ENCODE measurements at regions not wholly inside any gene's neighbourhood (a gene's known extent, or its start where the extent isn't known, plus 50 kb on each side); places are given as distances from the start of the nearest gene placed in this dataset.

- ChIA-PET CTCF (no interaction called here), POLR2A (no interaction called here)
- Histone ChIP-seq H3K36me3 (ENCODE audit: control insufficient read depth in 2 of 3, insufficient read depth in 3 of 3, low read length in 3 of 3) (no peaks in the 10 kb centered on the region), H3K9me3 (ENCODE audit: control insufficient read depth in 2 of 3, low read length in 3 of 3) (peaks cover 0 to 9% (median 0%) of the 10 kb centered on the region in 3 experiments), H3K27me3 (ENCODE audit: control insufficient read depth in 2 of 2, insufficient read depth in 2 of 2, low read length in 2 of 2) (no peaks in the 10 kb centered on the region), H3K27ac (ENCODE audit: low read depth, low read length) (no peak overlapping the region), H3K4me3 (ENCODE audit: low read length) (no peak overlapping the region), H3K4me1 (ENCODE audit: control insufficient read depth in 2 of 2, insufficient read depth in 2 of 2, low read length in 2 of 2) (no peaks in the 10 kb centered on the region)
- Mint-ChIP-seq H3K4me1 (no peaks in the 10 kb centered on the region), H3K36me3 (peaks cover 0 to 5% (median 1%) of the 10 kb centered on the region in 5 donors), H3K27ac (no peak overlapping the region), H3K27me3 (peaks cover 3 to 36% (median 32%) of the 10 kb centered on the region in 5 donors), H3K9me3 (peaks cover 0 to 19% (median 8%) of the 10 kb centered on the region in 11 donors), H3K4me3 (no peak overlapping the region)
- no peak for ATAC-seq
- intact Hi-C loops (cut with micrococcal nuclease) = no loop called here
- DNase-seq = no peak
Observed at GRCh38 chr5:172506921-172507320, 52.6 kb upstream of the SH3PXD2B start.

- CTCF ChIA-PET = no interaction called here
- Mint-ChIP-seq H3K27ac (no peak overlapping the region), H3K4me1 (no peaks in the 10 kb centered on the region), H3K27me3 (peaks cover 3 to 32% (median 30%) of the 10 kb centered on the region in 5 donors), H3K9me3 (peaks cover 0 to 12% (median 5%) of the 10 kb centered on the region in 11 donors), H3K4me3 (no peak overlapping the region), H3K36me3 (peaks cover 0 to 5% (median 0%) of the 10 kb centered on the region in 5 donors)
- DNase-seq (peak in 1 of 9 donors; percentile 6), ATAC-seq (no peak)
- H3K4me1 ChIP-seq (ENCODE audit: control insufficient read depth in 2 of 2, insufficient read depth in 2 of 2, low read length in 2 of 2) = no peaks in the 10 kb centered on the region
- intact Hi-C loops (cut with micrococcal nuclease) = no loop called here
- no peaks in the 10 kb centered on the region for H3K36me3 ChIP-seq (ENCODE audit: control insufficient read depth in 2 of 3, insufficient read depth in 3 of 3, low read length in 3 of 3)
- H3K9me3 ChIP-seq (ENCODE audit: control insufficient read depth in 2 of 3, low read length in 3 of 3) = peaks cover 0 to 3% (median 0%) of the 10 kb centered on the region in 3 experiments
- POLR2A ChIA-PET = no interaction called here
- H3K4me3 ChIP-seq (ENCODE audit: low read length) = no peak overlapping the region
- H3K27ac ChIP-seq (ENCODE audit: low read depth, low read length) = no peak overlapping the region
- H3K27me3 ChIP-seq (ENCODE audit: control insufficient read depth in 2 of 2, insufficient read depth in 2 of 2, low read length in 2 of 2) = no peaks in the 10 kb centered on the region
Observed at GRCh38 chr5:172506251-172506650, 51.9 kb upstream of the SH3PXD2B start.

GRCh38 chr5:172505845-172506244, 51.5 kb upstream of the SH3PXD2B start:
- Mint-ChIP-seq H3K27ac (no peak overlapping the region), H3K36me3 (peaks cover 0 to 5% (median 0%) of the 10 kb centered on the region in 5 donors), H3K4me1 (no peaks in the 10 kb centered on the region), H3K4me3 (no peak overlapping the region), H3K9me3 (peaks cover 0 to 8% (median 4%) of the 10 kb centered on the region in 11 donors), H3K27me3 (peaks cover 3 to 32% (median 30%) of the 10 kb centered on the region in 5 donors)
- no peak overlapping the region for H3K4me3 ChIP-seq (ENCODE audit: low read length)
- H3K27ac ChIP-seq (ENCODE audit: low read depth, low read length) = no peak overlapping the region
- CTCF ChIA-PET = no interaction called here
- H3K27me3 ChIP-seq (ENCODE audit: control insufficient read depth in 2 of 2, insufficient read depth in 2 of 2, low read length in 2 of 2) = no peaks in the 10 kb centered on the region
- no peaks in the 10 kb centered on the region for H3K36me3 ChIP-seq (ENCODE audit: control insufficient read depth in 2 of 3, insufficient read depth in 3 of 3, low read length in 3 of 3)
- ATAC-seq = no peak
- POLR2A ChIA-PET = no interaction called here
- no peaks in the 10 kb centered on the region for H3K4me1 ChIP-seq (ENCODE audit: control insufficient read depth in 2 of 2, insufficient read depth in 2 of 2, low read length in 2 of 2)
- intact Hi-C loops (cut with micrococcal nuclease) = no loop called here
- DNase-seq = no peak
- no peaks in the 10 kb centered on the region for H3K9me3 ChIP-seq (ENCODE audit: control insufficient read depth in 2 of 3, low read length in 3 of 3)

GRCh38 chr5:172505403-172505759, 51.1 kb upstream of the SH3PXD2B start:
- CTCF ChIA-PET = no interaction called here
- H3K27ac Mint-ChIP-seq = no peak overlapping the region

GRCh38 chr5:172504701-172505402, 50.5 kb upstream of the SH3PXD2B start:
- DNase-seq = peak in 1 of 9 donors; percentile 11
- no peak overlapping the region for H3K4me3 Mint-ChIP-seq
- Histone ChIP-seq H3K36me3 (ENCODE audit: control insufficient read depth in 2 of 3, insufficient read depth in 3 of 3, low read length in 3 of 3) (no peaks in the 10 kb centered on the region), H3K9me3 (ENCODE audit: control insufficient read depth in 2 of 3, low read length in 3 of 3) (no peaks in the 10 kb centered on the region), H3K27me3 (ENCODE audit: control insufficient read depth in 2 of 2, insufficient read depth in 2 of 2, low read length in 2 of 2) (no peaks in the 10 kb centered on the region), H3K4me3 (ENCODE audit: low read length) (no peak overlapping the region), H3K27ac (ENCODE audit: low read depth, low read length) (no peak overlapping the region), H3K4me1 (ENCODE audit: control insufficient read depth in 2 of 2, insufficient read depth in 2 of 2, low read length in 2 of 2) (no peaks in the 10 kb centered on the region)
- peaks cover 0 to 1% (median 0%) of the 10 kb centered on the region in 5 donors for H3K36me3 Mint-ChIP-seq
- H3K9me3 Mint-ChIP-seq = peaks cover 0 to 3% (median 0%) of the 10 kb centered on the region in 11 donors
- H3K27ac Mint-ChIP-seq = no peak overlapping the region
- ChIA-PET CTCF (interaction anchor here (0.7 kb wide), 1 partner anchor 9 kb away, joined by 4 read pairs; no protein-coding TSS in a partner anchor), POLR2A (no interaction called here)
- intact Hi-C loops (cut with micrococcal nuclease) = no loop called here
- ATAC-seq = no peak
- H3K4me1 Mint-ChIP-seq = no peaks in the 10 kb centered on the region
- H3K27me3 Mint-ChIP-seq = peaks cover 3 to 32% (median 24%) of the 10 kb centered on the region in 5 donors

More at GRCh38 chr5:172505403-172505759, 51.1 kb upstream of the SH3PXD2B start:
- Histone ChIP-seq H3K27ac (ENCODE audit: low read depth, low read length) (no peak overlapping the region), H3K36me3 (ENCODE audit: control insufficient read depth in 2 of 3, insufficient read depth in 3 of 3, low read length in 3 of 3) (no peaks in the 10 kb centered on the region), H3K4me1 (ENCODE audit: control insufficient read depth in 2 of 2, insufficient read depth in 2 of 2, low read length in 2 of 2) (no peaks in the 10 kb centered on the region), H3K27me3 (ENCODE audit: control insufficient read depth in 2 of 2, insufficient read depth in 2 of 2, low read length in 2 of 2) (no peaks in the 10 kb centered on the region), H3K4me3 (ENCODE audit: low read length) (no peak overlapping the region), H3K9me3 (ENCODE audit: control insufficient read depth in 2 of 3, low read length in 3 of 3) (no peaks in the 10 kb centered on the region)
- peak in 1 of 9 donors; percentile 9 for DNase-seq
- Mint-ChIP-seq H3K4me3 (no peak overlapping the region), H3K36me3 (peaks cover 0 to 1% (median 0%) of the 10 kb centered on the region in 5 donors), H3K9me3 (peaks cover 0 to 4% (median 0%) of the 10 kb centered on the region in 11 donors), H3K27me3 (peaks cover 3 to 32% (median 28%) of the 10 kb centered on the region in 5 donors), H3K4me1 (no peaks in the 10 kb centered on the region)
- ATAC-seq = no peak
- intact Hi-C loops (cut with micrococcal nuclease) = no loop called here
- POLR2A ChIA-PET = no interaction called here

- ChIA-PET CTCF (interaction anchor here (0.7 kb wide), 1 partner anchor 8 kb away, joined by 4 read pairs; no protein-coding TSS in a partner anchor), POLR2A (no interaction called here)
- Mint-ChIP-seq H3K27ac (no peak overlapping the region), H3K36me3 (peaks cover 0 to 1% (median 0%) of the 10 kb centered on the region in 5 donors), H3K9me3 (peaks cover 0 to 3% (median 0%) of the 10 kb centered on the region in 11 donors), H3K4me3 (no peak overlapping the region), H3K27me3 (peaks cover 3 to 32% (median 24%) of the 10 kb centered on the region in 5 donors), H3K4me1 (no peaks in the 10 kb centered on the region)
- DNase-seq (peak in 1 of 9 donors; percentile 8), ATAC-seq (no peak)
- H3K4me1 ChIP-seq (ENCODE audit: control insufficient read depth in 2 of 2, insufficient read depth in 2 of 2, low read length in 2 of 2) = no peaks in the 10 kb centered on the region
- no peak overlapping the region for H3K27ac ChIP-seq (ENCODE audit: low read depth, low read length)
- H3K9me3 ChIP-seq (ENCODE audit: control insufficient read depth in 2 of 3, low read length in 3 of 3) = no peaks in the 10 kb centered on the region
- H3K27me3 ChIP-seq (ENCODE audit: control insufficient read depth in 2 of 2, insufficient read depth in 2 of 2, low read length in 2 of 2) = no peaks in the 10 kb centered on the region
- intact Hi-C loops (cut with micrococcal nuclease) = no loop called here
- H3K4me3 ChIP-seq (ENCODE audit: low read length) = no peak overlapping the region
- H3K36me3 ChIP-seq (ENCODE audit: control insufficient read depth in 2 of 3, insufficient read depth in 3 of 3, low read length in 3 of 3) = no peaks in the 10 kb centered on the region
Observed at GRCh38 chr5:172503925-172504700, 49.8 kb upstream of the SH3PXD2B start.

All from naive thymus-derived CD4-positive, alpha-beta T cell (primary cell).